Stimulated activated CD8-positive, alpha-beta memory T cell treated with anti-CD3 and anti-CD28 coated beads, Interleukin-7, amount 100 ng/mL, for 4 hours (primary cell): ENCODE measurements at regions not wholly inside any gene's neighbourhood (a gene's known extent, or its start where the extent isn't known, plus 50 kb on each side); places are given as distances from the start of the nearest gene placed in this dataset.
"Not testable (repeated sequence)": the region's sequence is repeated elsewhere in the genome, so short reads cannot be mapped to it uniquely, and the experiment has no call there.

ENCODE experiments used
- DNase-seq, 2 donors: peaks; one replicate each; pipeline ENCODE4 v3.0.0-alpha.2; 2020; ENCODE audit warnings: low read depth in 2 of 2

DNA sequence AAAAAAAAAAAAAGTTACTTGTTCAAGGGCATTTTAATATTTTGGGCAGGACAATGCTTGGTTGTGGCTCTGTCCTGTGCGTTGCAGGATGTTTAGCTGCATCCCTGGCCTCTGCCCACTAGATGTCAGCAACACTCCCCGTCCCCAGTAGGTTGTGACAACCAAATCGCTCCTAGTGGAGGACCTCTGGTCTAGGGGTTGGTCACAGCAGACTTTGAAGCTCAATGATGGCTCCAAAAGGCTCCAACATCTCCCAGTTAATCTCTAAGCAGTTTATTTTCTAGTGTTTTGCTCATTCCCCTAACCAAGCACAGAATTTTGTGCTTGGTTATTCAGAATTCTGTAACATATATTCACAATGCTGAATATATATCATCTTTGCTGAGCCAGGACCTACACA lies 67.0 kb downstream of the CHRNA1 start:
- peak in 1 of 2 donors; percentile 35 for DNase-seq

DNA sequence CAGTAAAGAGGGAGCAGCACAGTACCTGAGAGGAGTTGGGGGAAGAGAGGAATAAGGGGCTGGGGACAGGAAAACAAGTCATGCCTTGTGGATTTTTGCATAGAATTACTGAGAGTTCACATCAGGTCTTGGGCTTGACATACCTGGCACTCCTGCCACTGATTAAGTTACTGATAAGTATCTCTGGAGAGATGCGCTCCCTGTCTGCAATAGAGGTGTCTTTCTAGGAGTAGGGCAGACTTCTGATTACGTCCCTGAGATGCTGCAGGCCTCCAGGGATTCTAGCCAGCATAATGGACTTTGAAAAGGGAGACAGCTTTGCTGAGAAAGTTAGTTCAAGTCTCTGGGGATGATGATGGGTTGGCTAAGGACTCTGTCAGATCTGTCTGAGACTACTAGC lies 69.4 kb downstream of the CHRNA1 start:
- DNase-seq, result no peak

DNA sequence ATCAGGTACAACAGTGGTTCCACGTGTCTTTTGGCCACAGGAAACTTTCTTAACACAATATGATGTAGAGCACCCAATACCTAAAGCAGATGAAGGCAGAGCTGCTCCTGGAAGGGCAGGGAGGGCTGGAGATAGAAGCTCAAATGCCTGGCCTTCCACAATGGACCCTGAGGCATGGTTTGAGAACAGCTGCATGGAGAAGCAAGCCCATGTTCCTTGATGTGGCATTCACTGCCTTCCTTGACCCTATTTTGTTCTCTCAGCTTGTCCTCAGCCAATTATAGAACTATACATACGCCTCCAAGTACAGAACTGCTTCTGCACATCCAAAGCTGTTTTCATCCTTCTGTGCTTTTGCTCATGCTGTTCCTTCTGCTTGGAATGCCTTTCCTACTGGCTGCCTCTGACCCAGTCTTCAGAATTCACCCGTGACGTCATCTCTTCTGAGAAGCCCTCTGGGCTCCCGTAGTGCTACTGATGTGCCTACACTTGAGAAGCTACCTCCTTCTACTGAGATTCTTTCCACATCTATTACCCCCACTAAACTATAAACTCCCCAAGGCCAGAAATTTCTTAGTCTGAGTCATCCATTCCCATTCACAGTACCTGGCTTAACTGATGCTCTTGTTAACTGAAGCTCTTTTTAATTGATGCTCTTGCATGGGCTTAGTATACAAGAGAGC lies 69.9 kb downstream of the CHRNA1 start:
- no peak for DNase-seq

DNA sequence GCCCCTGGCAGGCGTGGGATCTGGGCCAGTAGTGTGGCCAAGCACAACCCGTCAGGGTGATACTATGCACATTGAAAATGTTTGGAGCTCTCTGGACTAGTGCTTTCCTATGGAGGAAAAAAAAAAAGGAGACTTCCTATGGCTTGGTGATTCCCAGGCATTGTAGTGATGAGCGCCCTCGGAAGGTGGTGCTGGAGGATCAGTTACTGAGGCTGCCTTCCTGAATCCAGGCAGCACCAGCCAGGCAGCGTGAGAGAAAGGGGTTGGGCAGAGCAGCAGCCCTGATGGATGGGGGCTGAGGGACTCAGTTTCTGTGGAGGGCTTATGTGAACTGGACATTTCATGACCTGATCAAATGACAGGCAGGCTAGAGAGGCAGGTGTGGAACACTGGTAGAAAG lies 70.9 kb downstream of the CHRNA1 start:
- no peak for DNase-seq

DNA sequence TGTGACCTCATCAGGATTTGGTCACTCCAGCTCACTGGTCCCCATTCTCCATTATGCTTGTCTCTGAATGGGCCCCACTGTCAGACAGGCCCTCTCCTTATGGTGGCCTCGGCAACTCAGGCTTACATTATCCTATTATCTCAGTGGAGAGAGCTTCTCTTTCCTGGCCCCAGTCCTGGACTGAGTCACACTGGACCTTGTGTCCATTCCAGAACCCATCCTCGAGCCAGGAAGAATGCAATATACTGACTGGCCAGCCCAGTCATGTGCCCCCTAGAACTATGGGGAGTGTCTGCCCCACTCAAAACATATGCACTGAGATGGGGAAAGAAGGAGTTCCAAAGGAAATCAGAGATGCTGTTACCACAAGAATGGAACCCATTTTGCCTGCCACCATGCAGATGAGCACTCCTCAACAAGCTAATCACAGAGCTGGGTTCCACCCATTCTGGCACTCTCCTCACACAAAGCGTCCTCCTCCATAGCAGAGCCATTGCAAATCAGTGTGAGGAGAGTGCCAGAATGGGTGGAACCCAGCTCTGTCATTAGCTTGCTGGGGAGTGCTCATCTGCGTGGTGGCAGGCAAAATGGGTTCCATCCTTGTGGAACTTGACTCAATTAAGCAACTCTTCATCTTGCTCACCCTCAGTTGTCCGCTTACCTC lies 71.9 kb downstream of the CHRNA1 start:
- DNase-seq, result no peak

DNA sequence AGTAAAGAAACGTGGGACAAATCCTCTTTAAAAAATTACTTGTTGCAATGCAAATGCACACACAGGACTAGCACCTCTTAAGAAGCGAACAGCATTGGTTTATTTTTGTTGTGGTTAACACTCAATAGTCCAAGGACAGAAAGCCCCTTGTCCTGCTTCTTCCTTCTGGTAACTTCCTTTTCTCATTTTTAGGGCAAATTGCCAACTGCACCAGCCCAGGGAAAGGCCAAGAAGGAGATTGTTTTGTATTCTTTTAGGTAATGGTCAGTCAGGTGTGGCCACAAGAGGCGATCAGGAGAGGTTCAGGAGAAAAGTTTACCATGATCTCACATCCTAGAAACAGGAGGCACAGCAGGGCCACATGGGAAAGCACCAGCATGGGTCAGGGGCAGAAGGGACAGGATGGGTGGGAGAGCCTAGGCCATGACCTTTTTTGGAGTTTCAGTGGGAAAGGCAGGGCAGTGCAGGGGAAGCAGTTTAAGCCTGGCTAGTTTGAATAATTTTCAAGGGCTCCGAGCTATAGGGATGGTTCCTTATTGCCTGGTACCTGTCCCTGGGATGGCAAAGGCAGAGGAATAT lies 73.0 kb downstream of the CHRNA1 start:
- DNase-seq, result no peak

DNA sequence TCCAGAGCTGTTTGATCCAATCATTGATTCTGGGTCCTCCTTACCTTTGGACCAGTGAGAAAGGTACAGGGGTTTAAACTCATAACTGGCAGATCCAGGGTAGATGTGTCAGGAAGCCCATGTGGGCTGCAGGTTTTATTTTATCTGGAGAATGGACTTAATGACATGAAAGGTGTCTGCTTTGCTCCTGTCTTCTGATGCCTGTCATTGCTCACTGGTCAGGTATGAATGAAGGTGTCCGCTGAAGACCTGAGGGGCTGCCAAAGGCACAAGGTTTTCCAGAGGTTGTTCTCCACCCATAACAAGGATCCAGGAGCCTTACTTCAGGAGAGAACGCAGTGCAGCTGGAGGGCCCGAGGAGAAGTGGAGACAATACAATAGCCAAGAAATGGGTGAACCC lies 74.2 kb downstream of the CHRNA1 start:
- DNase-seq, result no peak

DNA sequence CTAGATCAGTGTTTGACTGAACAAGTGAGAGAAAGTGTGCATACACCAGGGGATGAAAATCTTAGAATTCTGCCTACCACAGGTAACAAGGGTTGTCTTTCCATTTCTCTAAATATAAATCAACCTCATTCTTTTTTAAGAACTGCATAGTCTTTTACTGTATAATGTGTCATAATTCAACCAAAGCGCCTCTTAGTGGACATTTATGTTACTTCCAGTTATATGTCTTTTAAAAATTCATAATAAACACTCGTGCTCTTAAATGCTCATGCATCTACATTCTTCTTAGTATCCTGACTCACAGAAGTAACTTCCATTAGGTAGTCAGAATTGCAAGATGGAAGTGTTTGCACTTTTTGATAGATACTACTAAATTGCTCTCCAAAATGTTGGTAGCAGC lies 76.2 kb downstream of the CHRNA1 start:
- DNase-seq, result no peak

DNA sequence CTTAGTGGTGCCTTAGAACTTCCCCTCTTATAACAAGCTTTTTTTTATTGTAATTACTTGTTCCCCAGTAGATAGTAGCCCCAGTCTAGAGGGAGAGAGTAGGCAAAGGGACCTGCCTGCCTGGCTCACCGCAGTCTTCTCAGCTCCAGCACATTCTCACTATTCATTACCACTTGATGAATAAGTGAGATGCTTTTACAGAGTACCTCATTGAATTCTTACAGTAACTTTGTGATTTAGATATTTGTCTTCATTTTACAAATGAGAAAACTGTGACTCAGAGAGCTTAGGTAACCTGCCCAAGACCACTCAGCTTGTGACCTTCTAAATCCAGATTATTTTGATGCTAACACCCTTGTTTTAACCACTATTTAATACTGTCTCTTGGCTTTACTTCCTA lies 77.8 kb downstream of the CHRNA1 start:
- no peak for DNase-seq

DNA sequence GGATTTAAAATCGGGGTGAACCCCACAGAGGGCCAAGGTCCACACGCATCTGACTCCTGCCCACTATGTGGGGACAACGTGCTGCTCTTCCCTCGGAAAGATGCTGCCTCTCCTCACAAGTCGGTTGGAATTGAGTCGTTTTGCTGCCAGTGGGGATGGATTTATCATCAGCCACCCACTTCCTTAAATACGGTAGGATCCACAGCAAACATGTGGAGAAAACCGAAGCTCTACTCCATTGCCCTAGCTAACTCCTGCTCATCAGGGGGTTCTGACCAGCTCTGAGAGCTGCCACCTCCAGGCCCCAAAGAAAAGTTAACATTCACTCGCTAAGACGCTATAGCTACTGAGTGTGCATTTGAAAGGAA lies 80.9 kb downstream of the CHRNA1 start:
- DNase-seq, result no peak

DNA sequence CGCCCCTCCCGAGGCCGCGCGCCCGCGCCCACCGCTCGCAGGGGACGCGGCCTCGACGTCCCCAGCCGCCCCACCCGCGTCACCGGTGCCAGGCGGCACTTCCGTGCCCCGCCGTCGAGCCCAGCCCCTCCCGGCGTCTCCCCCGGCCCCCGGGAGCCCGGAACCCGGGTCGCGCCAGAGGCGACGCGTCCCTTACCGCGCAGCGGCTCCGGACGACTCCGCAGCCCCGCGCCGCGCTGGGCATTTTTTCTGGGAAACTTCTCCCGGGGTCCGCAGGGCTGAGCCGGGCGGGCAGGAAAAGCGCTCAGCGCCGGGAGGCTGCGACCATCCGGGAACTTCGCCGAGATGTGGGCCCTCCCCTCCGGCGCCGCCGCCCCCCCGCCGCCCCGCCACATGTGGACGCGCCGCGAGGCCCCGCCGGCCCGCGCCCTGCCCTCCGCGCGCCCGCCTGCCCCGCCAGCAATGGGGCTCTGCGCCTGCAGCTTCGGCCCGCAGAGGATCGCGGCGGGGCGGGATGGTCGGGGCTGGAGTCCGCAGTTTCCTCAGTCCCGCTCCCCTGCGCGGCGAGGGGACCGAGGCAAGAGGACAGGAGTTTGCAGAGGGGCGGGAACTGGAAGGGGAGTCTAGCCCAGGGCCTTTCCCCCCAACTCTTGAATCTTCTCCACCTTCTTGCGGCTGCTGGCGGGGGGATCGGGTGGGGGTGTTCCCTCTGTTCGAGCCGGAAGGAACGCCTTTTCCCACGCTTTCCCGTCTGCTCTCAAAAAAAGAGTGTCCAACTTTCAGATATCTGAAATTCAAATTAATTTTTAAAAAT lies 81.5 kb downstream of the CHRNA1 start:
- peak; percentile 18 to 65 for DNase-seq

DNA sequence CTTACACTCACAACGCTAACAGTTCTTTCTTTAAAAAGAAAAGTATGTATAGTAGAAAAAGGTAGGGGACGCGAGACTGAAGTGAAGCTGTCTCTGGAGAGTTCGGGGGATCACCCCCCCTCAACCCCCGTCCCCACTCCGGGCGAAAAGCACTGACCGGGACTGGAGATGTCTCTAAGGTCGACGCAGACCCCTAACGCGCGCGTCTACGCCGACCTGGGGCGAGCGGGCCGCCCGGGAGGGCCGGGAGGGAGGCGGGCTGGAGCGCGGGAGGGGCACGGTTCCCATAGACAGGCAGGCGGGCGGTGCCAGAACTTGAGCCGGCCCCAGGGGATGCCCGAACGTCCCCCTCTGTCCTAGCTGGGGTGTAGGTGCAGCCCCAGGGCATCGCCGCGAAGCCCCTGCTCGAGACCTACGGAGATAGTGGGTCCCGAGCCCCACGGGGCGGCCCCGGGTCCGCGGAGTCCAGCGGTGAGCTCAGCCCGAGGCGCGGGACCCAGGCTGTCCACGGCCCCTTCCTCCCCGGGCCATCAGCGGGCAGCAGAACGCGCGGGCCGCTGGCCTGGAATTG lies 82.2 kb downstream of the CHRNA1 start:
- peak in 1 of 2 donors; percentile 35 for DNase-seq

DNA sequence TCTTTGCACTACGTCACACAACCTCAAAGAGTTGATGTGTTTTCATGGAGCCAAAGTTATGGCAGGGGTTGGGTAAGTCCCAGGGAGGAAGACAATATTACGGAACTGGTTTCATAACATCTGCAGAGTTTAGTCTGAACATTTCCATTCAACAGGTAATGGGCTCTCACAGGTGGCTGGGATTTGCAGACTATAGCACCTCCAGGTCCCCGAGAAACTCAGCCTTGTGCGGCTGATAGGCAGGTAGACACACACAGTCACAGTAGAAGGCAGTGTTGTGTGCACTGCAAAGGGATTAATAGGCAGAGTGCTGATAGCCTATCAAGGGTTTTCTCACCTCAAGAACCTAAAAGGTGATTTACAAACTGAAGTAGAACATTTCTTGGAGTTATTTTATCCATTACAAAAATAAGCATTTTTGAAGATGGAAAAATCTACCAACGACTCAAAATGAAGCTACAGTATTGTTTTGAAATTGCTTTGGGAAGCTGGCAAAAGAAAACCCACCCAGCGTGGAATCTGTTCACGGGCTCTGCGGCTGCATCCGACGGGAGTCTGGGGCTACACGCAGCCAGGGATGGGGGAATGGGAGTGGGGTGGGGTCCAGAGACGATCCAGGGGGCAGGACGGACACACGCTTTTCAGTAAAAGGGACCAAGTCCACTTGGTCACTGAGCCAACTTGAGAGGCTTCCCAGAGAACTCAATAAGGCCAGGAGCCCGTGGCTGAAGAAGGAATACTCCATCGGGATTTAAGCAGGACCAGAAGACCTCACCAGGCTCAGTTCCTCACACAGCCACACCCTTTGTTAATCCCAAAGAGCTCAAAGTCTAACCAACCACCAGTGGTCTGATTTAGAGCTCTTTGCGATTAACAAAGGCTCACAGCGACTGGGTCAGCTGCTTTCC lies 82.9 kb downstream of the CHRNA1 start:
- no peak for DNase-seq

DNA sequence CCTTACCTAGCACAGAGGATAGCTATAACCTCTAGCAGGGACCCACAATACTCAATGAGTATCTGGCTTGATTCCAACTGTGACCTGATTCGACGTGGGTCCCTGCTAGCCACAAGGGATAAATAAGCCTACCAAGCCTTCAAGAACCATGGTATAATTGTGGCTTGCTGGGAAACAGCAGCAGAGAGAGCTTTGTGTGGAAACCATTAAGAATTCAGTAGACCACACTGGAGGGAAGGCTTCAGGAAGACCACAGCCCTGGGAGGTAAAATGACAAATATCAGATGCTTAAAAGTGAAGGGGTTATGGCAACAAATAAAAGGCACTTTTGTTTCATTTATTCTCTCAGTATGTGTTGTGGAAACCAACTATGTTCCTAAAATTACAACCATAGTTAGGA lies 82.6 kb upstream of the WIPF1 start:
- no peak for DNase-seq

DNA sequence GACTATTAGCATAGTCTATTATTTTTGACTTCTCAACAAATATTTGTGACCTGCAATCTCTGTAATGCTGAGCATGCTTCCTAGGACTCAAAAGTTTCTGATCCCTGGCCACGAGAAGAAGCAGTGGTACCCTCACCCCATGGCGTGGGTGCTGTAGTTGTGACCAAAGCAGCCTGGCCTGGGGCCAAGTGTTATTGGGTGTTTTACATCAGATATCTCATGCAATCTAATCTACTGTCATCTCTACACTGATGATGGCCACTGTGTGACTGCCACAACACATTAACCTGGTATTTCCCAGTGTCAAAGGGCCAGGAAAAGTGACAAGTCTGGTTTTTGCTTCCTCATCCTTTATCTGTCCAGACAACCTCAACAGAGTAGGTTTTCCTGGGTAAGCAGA lies 80.8 kb upstream of the WIPF1 start:
- DNase-seq, result no peak

DNA sequence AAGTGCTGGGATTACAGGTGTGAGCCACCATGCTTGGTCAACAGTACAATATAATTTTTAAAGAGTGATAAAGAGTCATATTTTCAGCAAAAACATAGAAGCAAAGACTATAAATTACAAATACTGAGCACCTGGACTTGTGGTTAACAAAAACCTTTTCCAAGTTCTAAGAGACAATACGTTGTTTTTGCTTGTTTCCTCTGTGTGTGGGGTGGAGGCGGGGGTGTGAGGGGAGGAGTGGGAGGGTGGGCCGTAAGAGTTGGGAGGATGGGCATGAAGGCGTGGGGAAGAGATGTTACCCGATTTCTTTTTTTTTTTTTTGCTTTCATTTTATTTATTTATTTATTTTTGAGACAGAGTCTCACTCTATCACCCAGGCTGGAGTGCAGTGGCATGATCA lies 78.0 kb upstream of the WIPF1 start:
- peak in 1 of 2 donors; percentile 15 for DNase-seq

DNA sequence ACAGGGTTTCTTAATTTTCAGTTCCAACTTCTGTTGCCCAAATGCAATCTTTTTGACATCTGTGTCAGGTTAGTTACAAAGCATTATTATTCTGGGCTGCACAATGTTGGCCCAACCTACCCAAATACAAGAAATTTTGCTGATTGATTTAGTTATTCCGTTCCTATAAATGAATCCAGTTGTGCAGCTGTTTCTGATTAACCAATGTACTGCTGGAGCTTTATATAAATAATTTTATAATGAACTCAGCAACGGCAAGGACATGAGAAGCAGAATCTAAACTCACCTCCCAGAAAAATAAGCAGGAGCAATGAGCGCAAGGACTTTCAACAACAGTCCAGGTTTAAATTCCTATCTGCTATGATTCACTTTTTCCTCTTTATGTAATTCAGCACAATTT lies 76.3 kb upstream of the WIPF1 start:
- DNase-seq, result no peak

DNA sequence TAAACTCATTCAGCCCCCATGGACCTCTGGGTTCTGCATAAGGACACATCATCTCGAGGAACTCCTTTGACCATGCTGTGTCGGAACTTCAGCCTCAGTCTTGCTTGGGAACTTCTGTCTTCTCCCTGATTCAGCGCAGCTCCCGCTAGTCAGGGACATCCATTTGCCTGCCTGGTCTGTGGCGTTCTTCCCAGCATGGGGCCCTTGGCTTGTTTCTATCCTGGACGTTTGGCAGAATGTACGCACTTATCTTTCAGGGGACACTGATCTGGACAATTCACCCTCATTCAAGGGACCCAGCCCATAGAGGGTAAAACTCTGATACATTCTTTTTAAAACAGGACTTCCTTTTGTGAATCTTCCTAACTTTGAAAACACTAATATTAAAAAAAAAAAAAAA lies 75.8 kb upstream of the WIPF1 start:
- DNase-seq, result no peak

DNA sequence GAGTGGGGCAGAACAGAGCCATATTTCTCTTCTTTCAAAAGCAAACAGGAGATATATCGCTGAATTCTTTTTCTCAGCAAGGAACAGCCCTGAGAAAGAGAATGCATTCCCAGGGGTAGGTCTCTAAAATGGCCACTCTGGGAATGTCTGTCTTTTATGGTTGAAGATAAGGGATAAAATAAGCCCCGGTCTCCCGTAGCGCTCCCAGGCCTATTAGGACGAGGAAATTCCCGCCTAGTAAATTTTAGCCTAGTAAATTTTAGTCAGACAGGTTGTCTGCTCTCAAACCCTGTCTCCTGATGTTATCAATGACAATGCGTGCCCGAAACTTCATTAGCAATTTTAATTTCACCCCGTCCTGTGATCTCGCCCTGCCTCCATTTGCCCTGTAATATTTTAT lies 73.9 kb upstream of the WIPF1 start:
- not testable (repeated sequence) for DNase-seq

DNA sequence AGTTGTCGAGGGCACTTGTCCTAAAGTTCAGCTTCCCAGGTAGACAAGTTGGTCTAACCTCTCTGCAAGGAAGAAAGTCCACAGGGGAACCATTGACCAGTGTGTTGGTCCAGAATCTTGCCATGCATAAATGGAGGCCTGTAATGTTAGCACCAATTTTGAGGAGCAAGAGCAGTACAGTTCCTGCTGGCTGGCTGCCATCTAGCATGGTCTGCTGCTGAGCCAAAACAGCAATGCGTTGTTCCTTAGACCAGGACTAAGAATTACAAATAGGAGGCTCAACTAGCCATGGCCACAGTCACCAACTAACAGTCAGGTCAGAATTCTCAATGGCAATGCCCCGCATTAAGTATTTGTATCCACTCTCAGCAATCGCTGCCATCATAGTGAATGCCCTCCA lies 72.8 kb upstream of the WIPF1 start:
- no peak for DNase-seq

DNA sequence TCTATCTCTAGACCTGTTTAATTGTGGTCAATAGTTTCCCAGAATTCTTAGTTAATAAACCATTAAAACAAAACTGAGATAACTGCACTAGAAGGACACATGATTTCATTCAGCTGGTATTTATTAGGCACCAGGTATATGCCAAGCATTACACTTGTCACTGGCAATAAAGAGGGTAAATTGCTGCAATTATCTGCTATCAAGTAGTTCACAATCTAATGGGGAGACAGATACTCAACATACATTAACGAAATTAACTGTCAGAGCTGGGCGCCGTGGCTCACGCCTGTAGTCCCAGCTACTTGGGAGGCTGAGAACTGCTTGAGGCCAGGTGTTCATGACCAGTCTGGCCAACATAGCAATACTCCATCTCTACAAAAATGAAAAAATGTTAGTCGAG lies 71.7 kb upstream of the WIPF1 start:
- DNase-seq, result no peak
